Activated naive CD8-positive, alpha-beta T cell treated with anti-CD3 and anti-CD28 coated beads for 36 hours (primary cell): ENCODE measurements at regions not wholly inside any gene's neighbourhood (a gene's known extent, or its start where the extent isn't known, plus 50 kb on each side); places are given as distances from the start of the nearest gene placed in this dataset.
A peak's percentile ranks its signal among the peaks of the same experiment; 100 is the strongest.
"Not testable (repeated sequence)": the region's sequence is repeated elsewhere in the genome, so short reads cannot be mapped to it uniquely, and the experiment has no call there.

Source experiments
- DNase-seq: peaks from one replicate; pipeline ENCODE4 v3.0.0; 2021
- H3K27ac Mint-ChIP-seq: one replicate; pipeline ENCODE4 v1.8.0; 2022; ENCODE audit warnings: mild to moderate bottlenecking, moderate library complexity, mixed read lengths
- H3K27me3 Mint-ChIP-seq: one replicate; pipeline ENCODE4 v1.8.0; 2022; ENCODE audit warnings: mild to moderate bottlenecking, mixed read lengths
- H3K36me3 Mint-ChIP-seq: one replicate; pipeline ENCODE4 v1.8.0; 2021; ENCODE audit warnings: mild to moderate bottlenecking, mixed read lengths
- H3K4me1 Mint-ChIP-seq: one replicate; pipeline ENCODE4 v1.8.0; 2021; ENCODE audit warnings: mixed read lengths
- H3K4me3 Mint-ChIP-seq: one replicate; pipeline ENCODE4 v1.8.0; 2022; ENCODE audit warnings: mild to moderate bottlenecking, moderate library complexity, mixed read lengths
- H3K9me3 Mint-ChIP-seq: one replicate; pipeline ENCODE4 v1.8.0; 2022; ENCODE audit warnings: mixed read lengths

GRCh38 chr9:134517069-134517680, 124.4 kb upstream of the COL5A1 start:
- H3K27ac Mint-ChIP-seq = no peak overlapping the region
- H3K9me3 Mint-ChIP-seq = peaks cover 1% of the 10 kb centered on the region

GRCh38 chr9:134518004-134518606, 123.5 kb upstream of the COL5A1 start:
- Mint-ChIP-seq H3K27me3 (no peaks in the 10 kb centered on the region), H3K4me3 (no peak overlapping the region), H3K27ac (no peak overlapping the region), H3K36me3 (no peaks in the 10 kb centered on the region), H3K9me3 (peaks cover 1% of the 10 kb centered on the region), H3K4me1 (no peaks in the 10 kb centered on the region)
- no peak for DNase-seq

More at GRCh38 chr9:134517069-134517680, 124.4 kb upstream of the COL5A1 start:
- H3K36me3 Mint-ChIP-seq = no peaks in the 10 kb centered on the region
- no peak overlapping the region for H3K4me3 Mint-ChIP-seq
- no peak for DNase-seq
- no peaks in the 10 kb centered on the region for H3K27me3 Mint-ChIP-seq
- H3K4me1 Mint-ChIP-seq = no peaks in the 10 kb centered on the region

- Mint-ChIP-seq H3K4me3 (no peak overlapping the region), H3K4me1 (no peaks in the 10 kb centered on the region), H3K9me3 (no peaks in the 10 kb centered on the region)
These were observed 122.1 kb upstream of the COL5A1 start for GRCh38 chr9:134519375-134520070.

GRCh38 chr9:134521817-134522501, 119.6 kb upstream of the COL5A1 start:
- Mint-ChIP-seq H3K27me3 (no peaks in the 10 kb centered on the region), H3K27ac (no peak overlapping the region), H3K36me3 (no peaks in the 10 kb centered on the region), H3K4me3 (no peak overlapping the region), H3K9me3 (no peaks in the 10 kb centered on the region), H3K4me1 (no peaks in the 10 kb centered on the region)
- no peak for DNase-seq

More at GRCh38 chr9:134519375-134520070, 122.1 kb upstream of the COL5A1 start:
- DNase-seq = no peak
- Mint-ChIP-seq H3K27ac (no peak overlapping the region), H3K36me3 (no peaks in the 10 kb centered on the region), H3K27me3 (no peaks in the 10 kb centered on the region)

- H3K4me3 Mint-ChIP-seq = no peak overlapping the region
- H3K27ac Mint-ChIP-seq = no peak overlapping the region
- no peaks in the 10 kb centered on the region for H3K27me3 Mint-ChIP-seq
- H3K36me3 Mint-ChIP-seq = no peaks in the 10 kb centered on the region
- no peaks in the 10 kb centered on the region for H3K4me1 Mint-ChIP-seq
- H3K9me3 Mint-ChIP-seq = no peaks in the 10 kb centered on the region
- no peak for DNase-seq
These were observed 119.1 kb upstream of the COL5A1 start for GRCh38 chr9:134522502-134522848.

- Mint-ChIP-seq H3K27ac (no peak overlapping the region), H3K4me1 (no peaks in the 10 kb centered on the region), H3K4me3 (no peak overlapping the region), H3K27me3 (no peaks in the 10 kb centered on the region), H3K36me3 (no peaks in the 10 kb centered on the region), H3K9me3 (no peaks in the 10 kb centered on the region)
- no peak for DNase-seq
These were observed 118.6 kb upstream of the COL5A1 start for GRCh38 chr9:134522976-134523375.

- Mint-ChIP-seq H3K4me3 (no peak overlapping the region), H3K27ac (peak overlapping the region; percentile 25)
These were observed 116.4 kb upstream of the COL5A1 start for GRCh38 chr9:134525070-134525815.

GRCh38 chr9:134525841-134526583, 115.6 kb upstream of the COL5A1 start:
- no peaks in the 10 kb centered on the region for H3K27me3 Mint-ChIP-seq
- no peak for DNase-seq
- no peak overlapping the region for H3K27ac Mint-ChIP-seq
- no peak overlapping the region for H3K4me3 Mint-ChIP-seq
- H3K36me3 Mint-ChIP-seq = no peaks in the 10 kb centered on the region
- peaks cover 5% of the 10 kb centered on the region for H3K9me3 Mint-ChIP-seq
- no peaks in the 10 kb centered on the region for H3K4me1 Mint-ChIP-seq

More at GRCh38 chr9:134525070-134525815, 116.4 kb upstream of the COL5A1 start:
- no peaks in the 10 kb centered on the region for H3K9me3 Mint-ChIP-seq
- DNase-seq = no peak
- H3K36me3 Mint-ChIP-seq = no peaks in the 10 kb centered on the region
- H3K4me1 Mint-ChIP-seq = no peaks in the 10 kb centered on the region
- no peaks in the 10 kb centered on the region for H3K27me3 Mint-ChIP-seq

- Mint-ChIP-seq H3K27ac (no peak overlapping the region), H3K9me3 (peaks cover 5% of the 10 kb centered on the region), H3K4me1 (no peaks in the 10 kb centered on the region), H3K27me3 (no peaks in the 10 kb centered on the region), H3K4me3 (no peak overlapping the region), H3K36me3 (no peaks in the 10 kb centered on the region)
- DNase-seq = no peak
These were observed 114.8 kb upstream of the COL5A1 start for GRCh38 chr9:134526584-134527477.

- H3K4me1 Mint-ChIP-seq = no peaks in the 10 kb centered on the region
- no peak overlapping the region for H3K4me3 Mint-ChIP-seq
- no peaks in the 10 kb centered on the region for H3K36me3 Mint-ChIP-seq
- no peak overlapping the region for H3K27ac Mint-ChIP-seq
- DNase-seq = no peak
- H3K27me3 Mint-ChIP-seq = no peaks in the 10 kb centered on the region
- H3K9me3 Mint-ChIP-seq = peaks cover 5% of the 10 kb centered on the region
These were observed 110.9 kb upstream of the COL5A1 start for GRCh38 chr9:134530724-134531123.

GRCh38 chr9:134531220-134531970, 110.2 kb upstream of the COL5A1 start:
- Mint-ChIP-seq H3K27me3 (no peaks in the 10 kb centered on the region), H3K4me3 (no peak overlapping the region), H3K36me3 (no peaks in the 10 kb centered on the region), H3K4me1 (no peaks in the 10 kb centered on the region), H3K9me3 (peaks cover 5% of the 10 kb centered on the region), H3K27ac (no peak overlapping the region)
- no peak for DNase-seq

- DNase-seq = no peak
- H3K4me1 Mint-ChIP-seq = no peaks in the 10 kb centered on the region
- H3K4me3 Mint-ChIP-seq = no peak overlapping the region
- H3K36me3 Mint-ChIP-seq = no peaks in the 10 kb centered on the region
- no peak overlapping the region for H3K27ac Mint-ChIP-seq
- H3K27me3 Mint-ChIP-seq = no peaks in the 10 kb centered on the region
- H3K9me3 Mint-ChIP-seq = peaks cover 5% of the 10 kb centered on the region
These were observed 109.5 kb upstream of the COL5A1 start for GRCh38 chr9:134532084-134532483.

- H3K27ac Mint-ChIP-seq = not testable (repeated sequence)
These were observed 108.9 kb upstream of the COL5A1 start for GRCh38 chr9:134532661-134533060.

More at GRCh38 chr9:134532661-134533060, 108.9 kb upstream of the COL5A1 start:
- H3K27me3 Mint-ChIP-seq, H3K4me3 Mint-ChIP-seq, H3K36me3 Mint-ChIP-seq, H3K4me1 Mint-ChIP-seq, H3K9me3 Mint-ChIP-seq, DNase-seq: not testable (repeated sequence)
